Endometrial microvascular endothelial cells (primary cell): ENCODE measurements at regions not wholly inside any gene's neighbourhood (a gene's known extent, or its start where the extent isn't known, plus 50 kb on each side); places are given as distances from the start of the nearest gene placed in this dataset.
"Not testable (repeated sequence)": the region's sequence is repeated elsewhere in the genome, so short reads cannot be mapped to it uniquely, and the experiment has no call there.

Experiments
- in situ Hi-C: cut with HindIII; loops from 2 replicates; pipeline ENCODE4 v1.10.0; 2017; ENCODE audit warnings: low sequenced_read_pairs, low pct_unique_long_range_greater_than_20kb; ENCODE audit errors: inconsistent ontology term

DNA sequence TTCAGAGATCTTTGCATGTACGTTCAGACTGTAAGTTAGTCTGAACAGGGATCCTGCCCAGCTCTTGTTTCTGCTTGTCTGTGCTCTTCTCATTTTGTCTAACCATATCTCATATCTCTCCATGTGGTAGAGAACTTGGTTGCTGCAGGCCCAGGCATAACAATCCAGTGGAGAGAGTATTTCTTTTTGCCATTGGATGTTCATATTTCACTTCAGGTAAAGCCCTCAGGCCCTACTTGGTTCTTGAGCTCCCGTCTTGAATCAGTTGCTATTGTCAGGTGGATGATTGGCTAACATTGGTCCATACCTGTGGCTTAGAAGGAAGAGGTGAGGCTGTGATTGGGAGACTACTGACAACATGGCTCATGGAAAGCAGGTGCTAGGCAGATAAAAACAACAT is 357.7 kb upstream of the FLRT2 start:
- in situ Hi-C loops, result no loop called here

DNA sequence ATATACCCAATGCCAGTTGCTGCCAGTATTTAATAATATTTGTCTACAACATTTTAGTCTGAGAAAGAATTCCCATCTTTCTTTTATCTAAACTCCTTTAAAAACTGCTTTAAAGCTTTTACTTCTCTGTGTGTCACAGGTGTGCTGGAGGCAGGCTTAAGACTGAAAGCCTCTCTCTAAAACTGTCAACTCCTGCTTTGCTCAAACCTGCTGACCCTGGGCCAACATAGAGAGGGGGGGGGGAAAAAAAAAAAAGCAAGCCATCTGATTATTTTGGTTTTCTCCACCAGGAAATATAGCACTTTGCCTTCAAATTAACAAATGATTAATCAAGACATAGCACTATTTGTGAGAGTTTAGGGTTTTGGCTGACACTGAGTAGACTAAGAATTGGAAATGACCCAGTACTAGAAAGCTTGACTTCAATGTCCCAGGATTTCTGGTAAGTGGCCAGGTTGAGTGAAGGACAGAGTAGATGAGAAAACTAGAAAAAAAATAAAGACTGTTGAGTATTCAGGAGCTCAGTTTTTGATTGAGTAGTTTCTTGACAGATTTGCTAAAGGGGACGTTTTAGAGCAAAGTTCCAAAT is 357.0 kb upstream of the FLRT2 start:
- in situ Hi-C loops, result no loop called here

DNA sequence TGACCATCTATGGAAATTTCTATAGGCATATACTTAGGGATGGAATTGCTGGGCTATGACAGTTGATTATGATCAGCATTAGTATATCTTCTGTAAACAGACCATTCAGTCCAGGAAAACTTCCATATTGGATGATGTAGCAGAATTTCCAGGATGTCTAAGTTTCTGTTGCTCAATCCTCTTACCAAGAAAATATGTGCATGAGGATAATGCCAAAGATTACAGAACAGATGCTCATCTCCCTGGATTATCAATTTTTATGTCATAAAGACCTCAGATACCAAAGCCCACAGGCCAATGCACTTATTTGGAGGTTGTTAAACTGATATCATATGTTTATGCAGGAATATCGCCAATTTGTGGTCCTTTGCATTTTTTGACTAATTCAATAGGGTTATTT is 354.4 kb upstream of the FLRT2 start:
- in situ Hi-C loops, result no loop called here

DNA sequence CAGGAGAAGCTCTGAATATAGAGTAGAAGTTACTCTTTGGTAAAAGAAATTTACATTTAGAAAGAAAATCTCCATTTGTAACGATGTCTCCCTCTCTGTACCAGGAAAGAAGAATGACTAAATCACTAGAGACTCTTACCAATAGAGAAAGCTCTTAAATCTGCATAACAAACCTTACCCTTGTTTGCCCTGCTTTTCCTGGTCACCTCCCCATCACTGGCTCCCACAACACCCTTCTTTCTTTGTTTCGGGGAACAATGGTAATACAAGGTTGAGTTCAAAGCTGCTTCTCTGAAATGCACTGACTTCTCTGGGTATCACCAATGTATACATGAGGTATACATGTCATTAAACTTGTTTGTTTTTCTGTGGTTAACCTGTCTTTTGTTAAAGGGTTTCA is 351.1 kb upstream of the FLRT2 start:
- in situ Hi-C loops, result no loop called here

DNA sequence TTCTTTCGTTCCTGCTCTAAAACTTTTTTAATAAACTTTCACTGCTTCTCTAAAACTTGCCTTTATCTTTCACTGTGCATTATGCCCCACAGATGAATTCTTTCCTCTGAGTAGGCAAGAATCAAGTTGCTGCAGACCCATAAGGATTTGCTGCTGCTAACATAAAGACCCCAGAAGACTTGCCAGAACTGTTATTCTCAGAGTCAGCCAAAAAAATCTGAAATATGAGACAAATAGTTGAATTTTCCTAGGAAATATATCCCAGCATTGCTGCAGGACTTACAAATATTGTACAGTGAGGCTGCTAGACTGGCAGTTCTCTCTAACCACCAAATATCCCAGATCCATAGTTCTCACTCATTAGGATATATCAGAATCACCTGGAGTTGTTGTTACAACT is 349.1 kb upstream of the FLRT2 start:
- in situ Hi-C loops, result no loop called here

DNA sequence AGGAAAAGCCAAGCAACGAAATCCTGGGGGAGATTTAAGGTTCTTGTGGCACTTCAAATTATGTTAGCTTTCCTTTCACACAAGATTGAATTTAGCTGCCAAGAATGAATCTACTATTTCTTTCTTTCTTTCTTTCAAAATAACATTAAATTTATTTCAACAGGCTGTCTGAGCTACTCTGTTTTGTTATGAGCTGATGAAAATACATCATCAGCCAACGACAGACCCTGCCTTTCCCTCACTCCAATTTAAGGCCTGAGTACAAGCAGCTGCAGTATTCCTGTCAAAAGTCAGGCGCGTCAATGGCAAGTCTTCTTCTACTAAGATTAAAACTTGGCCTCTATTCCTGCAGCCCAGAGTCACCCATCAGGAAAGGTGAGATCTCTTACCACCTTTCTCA is 347.7 kb upstream of the FLRT2 start:
- in situ Hi-C loops, result no loop called here

DNA sequence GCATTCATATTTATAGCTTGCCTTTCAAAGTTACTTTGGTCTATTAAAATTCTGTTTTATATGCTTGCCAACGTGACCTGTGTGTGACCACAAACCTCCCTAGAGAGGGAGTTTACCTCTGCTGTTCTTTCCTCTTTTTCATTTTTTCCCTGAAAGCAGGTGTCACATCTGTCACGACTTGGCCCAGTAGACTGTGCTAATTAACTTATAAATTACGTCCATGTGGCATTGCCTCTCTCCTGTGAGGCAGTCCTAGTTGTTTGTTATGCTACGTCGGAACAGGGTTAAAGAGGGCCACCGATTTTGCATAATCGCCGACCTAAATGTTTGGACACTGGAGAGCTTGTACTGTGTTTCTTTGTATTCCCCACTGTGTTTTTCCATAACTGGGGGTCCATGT is 343.9 kb upstream of the FLRT2 start:
- in situ Hi-C loops, result no loop called here

DNA sequence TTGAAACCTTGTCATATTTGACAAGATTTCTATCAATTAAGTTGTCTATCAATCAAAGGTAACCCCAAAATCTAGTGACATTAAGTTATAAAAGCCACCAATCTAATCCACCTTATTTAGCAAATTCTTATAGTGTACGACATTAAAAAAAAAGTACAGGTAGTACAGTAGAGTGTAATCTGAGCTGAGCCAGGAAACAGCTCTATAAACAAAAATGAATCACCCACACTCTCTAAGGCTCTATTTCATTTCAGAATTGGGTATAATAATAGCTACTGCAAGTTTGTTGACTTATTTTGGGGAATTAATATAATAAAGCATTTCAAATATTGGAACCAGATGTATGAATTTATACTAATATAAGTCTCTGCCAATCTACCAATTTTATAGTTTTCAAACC is 342.4 kb upstream of the FLRT2 start:
- in situ Hi-C loops, result no loop called here

DNA sequence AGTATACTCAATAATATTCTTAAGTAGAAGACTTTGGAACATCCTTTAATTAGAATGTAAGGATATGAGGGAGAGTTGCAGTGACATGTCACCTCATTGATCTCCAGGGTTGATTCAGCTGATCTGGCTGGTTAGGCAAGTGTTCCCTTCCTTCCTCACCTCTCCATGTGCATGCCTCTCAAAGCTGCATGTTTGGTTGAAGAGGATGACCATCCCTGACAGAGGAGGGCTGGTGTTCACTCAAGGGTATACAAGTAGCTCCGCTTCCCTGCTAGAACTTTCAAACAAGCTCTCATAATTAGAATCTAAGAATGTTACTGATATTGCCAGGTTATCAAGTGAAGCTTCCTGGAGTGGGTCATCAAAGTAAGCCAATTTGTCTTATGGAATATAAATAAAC is 341.1 kb upstream of the FLRT2 start:
- in situ Hi-C loops, result no loop called here

DNA sequence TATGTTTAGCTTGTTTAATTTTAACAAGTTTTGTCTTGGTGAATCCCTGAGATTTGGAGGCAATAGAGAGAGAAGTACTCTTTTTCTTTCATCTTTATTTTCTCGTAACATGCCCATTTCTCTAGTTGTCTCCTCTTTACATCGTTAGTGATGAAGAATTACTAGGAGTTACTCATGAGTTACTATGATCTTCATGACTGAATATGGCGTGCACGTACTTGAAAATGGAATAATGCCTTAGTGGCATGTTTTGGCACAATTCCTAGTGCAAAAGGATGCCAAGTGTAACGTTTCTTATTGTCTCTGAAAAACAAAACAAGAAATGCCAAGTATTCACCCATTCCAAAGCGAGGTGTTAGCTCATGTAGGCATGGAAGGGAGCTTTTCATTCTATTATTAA is 340.7 kb upstream of the FLRT2 start:
- in situ Hi-C loops, result not testable (repeated sequence)

DNA sequence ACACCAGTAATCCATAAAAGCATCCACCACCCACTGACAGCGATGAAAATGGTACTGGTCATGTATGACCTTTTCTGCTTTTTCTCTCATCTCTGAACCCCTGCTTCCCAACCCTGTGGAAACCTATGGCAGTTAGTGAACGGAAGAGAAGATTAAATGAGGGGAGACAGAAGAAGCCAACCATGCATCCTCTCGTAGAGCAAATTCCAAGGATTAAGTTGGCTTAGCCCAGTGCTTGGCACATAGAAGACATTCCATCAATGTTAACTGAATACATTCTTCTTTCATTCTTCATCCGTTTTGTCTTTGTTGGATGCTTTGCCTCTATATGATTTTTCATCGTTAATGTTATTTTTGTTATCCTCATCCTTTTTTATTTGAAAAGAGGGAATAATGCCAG is 339.7 kb upstream of the FLRT2 start:
- in situ Hi-C loops, result no loop called here

DNA sequence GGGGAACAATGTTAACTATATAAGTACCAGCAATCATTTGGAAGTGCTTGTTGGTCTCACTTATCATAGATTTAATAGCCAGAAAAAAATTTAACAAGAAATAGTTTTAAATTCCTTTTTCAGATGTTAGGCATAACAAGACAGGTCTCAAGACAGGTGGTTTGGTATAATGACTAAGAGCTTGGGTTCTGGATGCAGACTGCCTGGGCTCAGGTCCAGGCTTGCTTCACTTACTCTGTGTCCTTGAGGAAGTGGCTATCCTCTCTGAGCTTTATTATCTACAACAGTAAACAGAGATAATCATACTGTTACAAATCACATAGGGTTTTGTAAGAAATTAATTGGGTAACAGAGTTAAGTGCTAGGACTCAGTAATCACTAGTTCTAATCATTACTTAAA is 338.0 kb upstream of the FLRT2 start:
- in situ Hi-C loops, result no loop called here

DNA sequence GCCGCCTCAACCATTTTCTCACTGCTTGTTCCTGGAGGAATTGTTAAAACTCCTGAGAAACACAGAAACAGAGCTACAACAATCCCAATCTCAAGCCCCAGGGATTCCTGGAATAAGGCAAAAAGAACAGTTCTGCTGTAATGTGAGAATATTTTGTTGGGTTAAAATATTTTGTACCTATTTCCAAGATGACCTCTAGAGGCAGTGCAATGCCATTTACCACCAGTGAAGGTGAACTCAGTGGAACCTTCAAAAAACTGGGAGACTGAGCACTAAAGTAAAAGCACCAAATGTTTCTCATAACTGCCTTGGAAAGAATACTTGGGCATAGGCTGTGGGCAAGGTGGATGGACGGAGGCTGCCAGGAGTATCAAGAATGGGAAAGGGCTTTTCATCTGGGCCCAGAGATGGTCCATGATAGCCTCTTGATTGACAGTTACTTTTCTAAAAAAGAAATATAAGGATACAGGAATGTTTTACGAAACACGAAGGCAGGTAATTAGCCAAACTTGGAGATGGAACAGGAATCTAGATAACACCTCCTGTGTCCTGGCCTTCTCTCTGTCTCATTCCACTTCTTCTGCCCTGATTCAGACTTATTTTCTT is 334.0 kb upstream of the FLRT2 start:
- in situ Hi-C loops, result no loop called here

DNA sequence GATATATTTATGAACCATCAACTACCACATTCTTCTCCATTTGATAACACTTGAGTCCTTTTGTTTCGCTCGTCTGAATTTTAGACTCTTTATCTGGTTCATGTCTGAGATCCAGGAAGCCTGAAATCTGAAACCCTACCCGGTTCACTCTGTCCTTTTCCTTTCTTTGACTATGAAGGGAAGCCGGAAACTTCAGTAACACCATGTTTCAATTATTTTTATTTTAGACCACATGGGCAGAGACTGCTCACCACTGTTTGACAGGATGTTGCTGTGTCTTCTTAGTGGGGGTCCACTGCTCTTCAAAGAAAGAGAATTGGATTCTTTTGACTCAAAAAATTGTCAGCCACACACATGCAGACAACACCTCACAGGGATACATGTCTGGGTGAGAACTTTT is 331.9 kb upstream of the FLRT2 start:
- in situ Hi-C loops, result no loop called here

DNA sequence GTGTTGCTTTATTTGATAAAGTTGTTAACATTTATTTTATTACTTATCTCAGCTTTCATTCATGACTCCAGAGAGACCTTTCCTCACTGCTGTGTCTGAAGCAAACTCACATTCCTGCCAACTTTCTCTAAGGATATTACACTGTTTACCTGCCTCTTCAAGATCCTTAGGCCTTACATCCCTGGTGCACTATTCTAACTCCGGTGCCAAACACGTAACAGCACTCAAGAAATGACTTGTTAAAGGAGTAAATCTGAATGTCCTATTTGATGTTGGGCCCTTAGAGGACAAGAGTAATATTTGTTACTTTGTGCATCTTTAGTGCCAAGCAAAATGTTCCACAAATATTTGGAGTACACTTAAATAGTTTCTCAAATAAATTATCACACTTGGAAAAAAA is 324.1 kb upstream of the FLRT2 start:
- in situ Hi-C loops, result no loop called here

DNA sequence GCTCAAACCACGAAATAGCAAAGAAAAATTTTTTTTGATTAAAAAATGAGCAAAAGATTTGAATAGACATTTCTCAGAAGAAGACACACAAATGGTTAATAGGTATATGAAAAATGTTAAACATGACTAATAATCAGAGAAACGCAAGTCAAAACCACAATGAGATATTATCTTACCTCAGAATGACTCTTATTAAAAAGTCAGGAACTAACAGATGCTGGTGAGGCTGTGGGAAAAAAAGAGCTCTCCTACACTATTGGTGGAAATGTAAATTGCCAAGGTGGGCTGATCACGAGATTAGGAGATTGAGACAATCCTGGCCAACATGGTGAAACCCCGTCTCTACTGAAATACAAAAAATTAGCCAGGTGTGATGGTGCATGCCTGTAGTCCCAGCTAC is 315.5 kb upstream of the FLRT2 start:
- in situ Hi-C loops, result no loop called here

DNA sequence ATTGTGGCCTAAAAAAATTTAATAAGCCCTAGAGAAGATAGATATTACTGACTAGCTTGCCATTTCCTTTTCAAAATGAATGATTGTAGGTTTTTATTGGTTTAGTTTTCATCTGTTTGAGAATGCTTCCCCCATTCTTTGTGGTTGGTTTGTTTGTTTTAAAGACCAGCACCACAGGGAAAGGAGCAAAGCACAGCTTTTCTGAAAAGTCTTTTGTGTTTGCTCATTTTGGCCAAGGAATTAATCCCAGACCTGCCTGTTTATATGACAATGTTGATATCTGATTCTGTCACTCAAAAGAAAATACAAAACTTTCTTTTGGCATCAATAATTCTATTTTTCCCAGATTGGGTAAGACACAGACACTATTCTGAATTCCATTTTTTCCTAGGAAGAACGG is 312.5 kb upstream of the FLRT2 start:
- in situ Hi-C loops, result no loop called here

DNA sequence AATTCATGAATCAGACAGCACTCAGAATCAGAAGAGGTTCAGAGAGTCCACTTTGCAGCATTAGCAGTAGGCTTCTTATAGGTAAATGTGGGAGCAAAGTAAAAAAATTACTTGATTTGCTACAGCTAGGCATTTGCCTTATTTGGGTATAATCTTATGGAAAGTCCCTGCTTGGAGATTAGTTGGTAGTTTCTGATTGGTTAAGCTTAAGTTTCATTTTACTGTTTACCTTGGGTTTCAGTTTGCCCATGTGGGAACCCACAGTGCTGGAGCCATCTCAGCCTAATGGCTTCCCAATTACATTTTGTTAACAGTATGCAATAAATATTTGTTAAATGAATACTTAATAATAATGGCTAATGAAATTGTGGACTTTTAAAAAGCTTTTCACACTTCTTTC is 311.0 kb upstream of the FLRT2 start:
- in situ Hi-C loops, result no loop called here

DNA sequence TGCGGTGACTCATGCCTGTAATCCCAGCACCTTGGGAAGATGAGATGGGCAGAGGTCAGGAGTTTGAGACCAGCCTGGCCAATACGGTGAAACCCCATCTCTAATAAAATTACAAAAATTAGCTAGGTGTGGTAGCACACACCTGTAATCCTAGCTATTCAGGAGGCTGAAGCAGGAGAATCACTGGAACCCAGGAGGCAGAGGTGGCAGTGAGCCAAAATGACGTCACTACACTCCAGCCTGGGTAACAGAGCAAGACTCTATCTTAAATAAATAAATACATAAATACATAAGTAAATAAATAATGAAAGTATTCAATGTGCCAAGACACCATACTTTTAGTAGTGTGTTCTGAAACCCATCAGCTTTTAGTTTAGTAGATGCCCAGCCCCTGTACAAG is 308.1 kb upstream of the FLRT2 start:
- in situ Hi-C loops, result no loop called here

DNA sequence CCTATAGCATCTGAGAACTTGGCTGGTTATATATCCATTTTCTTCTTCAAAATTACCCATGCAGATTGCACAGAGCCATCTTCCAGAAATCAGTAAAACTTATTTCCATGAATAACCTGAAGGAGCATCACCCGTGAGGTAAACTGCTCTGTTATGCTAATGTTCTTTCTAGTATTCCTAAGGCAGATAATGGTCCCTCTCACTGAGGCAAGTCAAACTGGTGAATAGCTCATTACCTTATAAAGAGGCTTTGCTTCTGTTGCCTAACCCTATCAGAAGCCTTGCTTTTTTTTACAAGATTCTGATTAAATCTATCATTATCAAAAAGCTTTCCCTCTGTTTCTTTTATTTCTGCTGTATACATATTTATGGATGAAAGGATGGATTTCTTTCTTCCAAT is 307.6 kb upstream of the FLRT2 start:
- in situ Hi-C loops, result no loop called here

DNA sequence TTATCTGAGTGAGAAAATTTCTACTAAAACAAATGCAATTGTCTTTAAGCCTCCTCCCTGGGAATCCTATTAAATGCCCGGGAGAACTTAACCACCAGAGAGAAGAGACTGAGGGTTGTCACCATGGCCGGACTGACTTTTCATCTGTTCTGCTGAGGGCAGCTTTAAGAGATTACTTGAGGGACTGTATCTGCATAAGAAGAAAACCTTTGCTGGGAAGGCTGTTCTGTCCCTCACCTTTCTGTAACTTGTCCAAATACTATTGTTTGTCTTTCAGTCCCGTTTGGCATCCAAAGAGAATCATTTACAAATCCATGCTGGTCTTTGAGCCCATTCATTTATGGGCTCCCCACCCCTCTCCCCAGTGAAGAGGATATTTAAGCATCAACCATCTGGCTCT is 306.3 kb upstream of the FLRT2 start:
- in situ Hi-C loops, result no loop called here
